ENCODE measurements at regions not wholly inside any gene's neighbourhood (a gene's known extent, or its start where the extent isn't known, plus 50 kb on each side); places are given as distances from the start of the nearest gene placed in this dataset.

DNA sequence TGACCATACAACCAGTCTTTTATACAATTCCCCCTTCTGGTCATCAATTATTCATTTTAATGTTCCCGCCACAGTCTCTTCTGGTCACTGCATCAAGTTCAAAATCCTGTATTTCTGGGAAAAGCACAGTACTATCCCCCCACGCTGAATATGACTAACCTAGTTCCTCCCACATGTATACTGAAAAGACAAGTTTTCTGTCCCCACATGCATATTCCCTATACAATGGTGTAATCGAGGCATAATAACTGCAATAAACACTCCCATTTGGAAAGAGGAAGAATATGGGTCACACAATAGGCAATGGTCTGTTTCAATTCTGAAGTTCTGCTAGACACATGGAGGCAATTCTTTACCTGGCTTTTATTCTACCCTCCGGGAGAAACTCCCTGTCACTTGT is 344.9 kb downstream of the EFNA5 start:
- intact Hi-C loops (cut with micrococcal nuclease) (no loop called here), in situ Hi-C loops (cut with MboI; ENCODE audit: low sequenced_read_pairs) (no loop called here)
- POLR2A ChIA-PET (ENCODE audit: unreplicated experiment) = no interaction called here

More for the DNA sequence above, 344.9 kb downstream of the EFNA5 start:
- no peak overlapping the region for H4K5ac ChIP-seq (ENCODE audit: low read depth, low read length)
- H3K4me1 ChIP-seq (ENCODE audit: control insufficient read depth, insufficient read depth, low read length) = no peaks in the 10 kb centered on the region
- 100% methylated on average over 1 of the region's 4 CpGs; no CpG with 5 or more reads in 1 of the 2 experiments for WGBS, 2 experiments (ENCODE audit: extremely low coverage in 2 of 2, insufficient read length in 1 of 2)
- H3K4ac ChIP-seq (ENCODE audit: low read depth, low read length) = no peak overlapping the region
- H2BK5ac ChIP-seq (ENCODE audit: low read depth, low read length, poor library complexity, severe bottlenecking) = no peak overlapping the region
- no peak overlapping the region for H2BK120ac ChIP-seq (ENCODE audit: low read depth, low read length)
- no peak overlapping the region for H3K14ac ChIP-seq (replicated peaks; ENCODE audit: low read depth, low read length)
- TF ChIP-seq, protein P1, sequence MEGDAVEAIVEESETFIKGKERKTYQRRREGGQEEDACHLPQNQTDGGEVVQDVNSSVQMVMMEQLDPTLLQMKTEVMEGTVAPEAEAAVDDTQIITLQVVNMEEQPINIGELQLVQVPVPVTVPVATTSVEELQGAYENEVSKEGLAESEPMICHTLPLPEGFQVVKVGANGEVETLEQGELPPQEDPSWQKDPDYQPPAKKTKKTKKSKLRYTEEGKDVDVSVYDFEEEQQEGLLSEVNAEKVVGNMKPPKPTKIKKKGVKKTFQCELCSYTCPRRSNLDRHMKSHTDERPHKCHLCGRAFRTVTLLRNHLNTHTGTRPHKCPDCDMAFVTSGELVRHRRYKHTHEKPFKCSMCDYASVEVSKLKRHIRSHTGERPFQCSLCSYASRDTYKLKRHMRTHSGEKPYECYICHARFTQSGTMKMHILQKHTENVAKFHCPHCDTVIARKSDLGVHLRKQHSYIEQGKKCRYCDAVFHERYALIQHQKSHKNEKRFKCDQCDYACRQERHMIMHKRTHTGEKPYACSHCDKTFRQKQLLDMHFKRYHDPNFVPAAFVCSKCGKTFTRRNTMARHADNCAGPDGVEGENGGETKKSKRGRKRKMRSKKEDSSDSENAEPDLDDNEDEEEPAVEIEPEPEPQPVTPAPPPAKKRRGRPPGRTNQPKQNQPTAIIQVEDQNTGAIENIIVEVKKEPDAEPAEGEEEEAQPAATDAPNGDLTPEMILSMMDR (conservative IDR thresholded peaks at IDR 0.05; ENCODE audit: low read depth, low read length) = no peak
- TF ChIP-seq, protein P2, sequence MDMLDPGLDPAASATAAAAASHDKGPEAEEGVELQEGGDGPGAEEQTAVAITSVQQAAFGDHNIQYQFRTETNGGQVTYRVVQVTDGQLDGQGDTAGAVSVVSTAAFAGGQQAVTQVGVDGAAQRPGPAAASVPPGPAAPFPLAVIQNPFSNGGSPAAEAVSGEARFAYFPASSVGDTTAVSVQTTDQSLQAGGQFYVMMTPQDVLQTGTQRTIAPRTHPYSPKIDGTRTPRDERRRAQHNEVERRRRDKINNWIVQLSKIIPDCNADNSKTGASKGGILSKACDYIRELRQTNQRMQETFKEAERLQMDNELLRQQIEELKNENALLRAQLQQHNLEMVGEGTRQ (IDR thresholded peaks at IDR 0.05; ENCODE audit: low read depth, low read length) = no peak
- no peak for TF ChIP-seq NFE2L2 (IDR thresholded peaks at IDR 0.05; ENCODE audit: low read depth, low read length)
- no peak for TF ChIP-seq CHD1 (IDR thresholded peaks at IDR 0.05; ENCODE audit: low read depth, low read length)
- no peak for TF ChIP-seq POLR2A (IDR thresholded peaks at IDR 0.05; ENCODE audit: low read depth, low read length)
- no peak for TF ChIP-seq MAFK (IDR thresholded peaks at IDR 0.05; ENCODE audit: low read depth, low read length)
- no peak for TF ChIP-seq CEBPB (IDR thresholded peaks at IDR 0.05; ENCODE audit: low read depth, low read length)
- TF ChIP-seq FOS (IDR thresholded peaks at IDR 0.05; ENCODE audit: low read depth, low read length) = no peak
- no peak for TF ChIP-seq RFX5 (IDR thresholded peaks at IDR 0.05; ENCODE audit: low read depth, low read length)
- TF ChIP-seq BHLHE40 (IDR thresholded peaks at IDR 0.05; ENCODE audit: low read depth, low read length) = no peak
- no peak for TF ChIP-seq SMC3 (IDR thresholded peaks at IDR 0.05; ENCODE audit: low read depth, low read length)
- TF ChIP-seq RCOR1 (IDR thresholded peaks at IDR 0.05; ENCODE audit: insufficient replicate concordance, low read length) = no peak
- TF ChIP-seq, protein P3, sequence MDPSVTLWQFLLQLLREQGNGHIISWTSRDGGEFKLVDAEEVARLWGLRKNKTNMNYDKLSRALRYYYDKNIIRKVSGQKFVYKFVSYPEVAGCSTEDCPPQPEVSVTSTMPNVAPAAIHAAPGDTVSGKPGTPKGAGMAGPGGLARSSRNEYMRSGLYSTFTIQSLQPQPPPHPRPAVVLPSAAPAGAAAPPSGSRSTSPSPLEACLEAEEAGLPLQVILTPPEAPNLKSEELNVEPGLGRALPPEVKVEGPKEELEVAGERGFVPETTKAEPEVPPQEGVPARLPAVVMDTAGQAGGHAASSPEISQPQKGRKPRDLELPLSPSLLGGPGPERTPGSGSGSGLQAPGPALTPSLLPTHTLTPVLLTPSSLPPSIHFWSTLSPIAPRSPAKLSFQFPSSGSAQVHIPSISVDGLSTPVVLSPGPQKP (IDR thresholded peaks at IDR 0.05; ENCODE audit: borderline replicate concordance, low read depth, low read length) = no peak
- TF ChIP-seq RAD21 (IDR thresholded peaks at IDR 0.05; ENCODE audit: low read length) = no peak
- no peak for TF ChIP-seq MXI1 (IDR thresholded peaks at IDR 0.05; ENCODE audit: borderline replicate concordance, low read depth, low read length)
- no peak overlapping the region for H3K9ac ChIP-seq (ENCODE audit: low read depth, low read length)
- no TSS peak for BruUV-seq (replicated peaks)
- no peak overlapping the region for H4K8ac ChIP-seq (ENCODE audit: low read depth in 2 of 2, low read length in 2 of 2)
- H2AK9ac ChIP-seq (replicated peaks; ENCODE audit: low read depth, low read length, poor library complexity) = no peak overlapping the region
- H3K79me1 ChIP-seq (ENCODE audit: low read depth in 1 of 2, low read length in 2 of 2) = no peaks in the 10 kb centered on the region
- CTCF ChIA-PET = no interaction called here
- H2AK5ac ChIP-seq (ENCODE audit: low read depth, low read length) = no peak overlapping the region
- no peak overlapping the region for H2BK15ac ChIP-seq (ENCODE audit: low read depth, low read length)
- no peak overlapping the region for H4K91ac ChIP-seq (ENCODE audit: insufficient read depth, low read depth, low read length)
- H3K23ac ChIP-seq (ENCODE audit: low read depth, low read length) = no peak overlapping the region
- H3K27ac ChIP-seq (ENCODE audit: insufficient read depth, low read length) = no peak overlapping the region
- DNase-seq = no peak
- ATAC-seq (ENCODE audit: low read depth) = no peak
- H3K9me1 ChIP-seq (ENCODE audit: insufficient read depth, low read length) = no peaks in the 10 kb centered on the region
- no peaks in the 10 kb centered on the region for H3K36me3 ChIP-seq (ENCODE audit: control insufficient read depth, insufficient read depth, low read length)
- H3K4me2 ChIP-seq (ENCODE audit: low read depth, low read length) = no peak overlapping the region
- no peak overlapping the region for H3K56ac ChIP-seq (ENCODE audit: extremely low read depth, insufficient read depth, low read length)
- no peaks in the 10 kb centered on the region for H4K20me1 ChIP-seq (ENCODE audit: insufficient read depth, low read length)
- H2BK20ac ChIP-seq (ENCODE audit: low read depth, low read length) = no peak overlapping the region
- peaks cover 2% of the 10 kb centered on the region; the same call in 1 of the 2 replicates for H3K27me3 ChIP-seq (ENCODE audit: control insufficient read depth, insufficient read depth, low read length)
- no peak overlapping the region for H3K18ac ChIP-seq (ENCODE audit: low read depth, low read length)
- dilution Hi-C loops (cut with HindIII; ENCODE audit: low sequenced_read_pairs, unreplicated experiment) = no loop called here
- H3K4me3 ChIP-seq (ENCODE audit: insufficient read depth, low read depth, low read length) = no peak overlapping the region
- no peaks in the 10 kb centered on the region for H3K9me3 ChIP-seq (ENCODE audit: control insufficient read depth, insufficient read depth, low read length)
- H2AFZ ChIP-seq (replicated peaks; ENCODE audit: low read length, poor library complexity) = no peak overlapping the region

Data from IMR-90 (cell line).